ENCODE measurements at regions not wholly inside any gene's neighbourhood (a gene's known extent, or its start where the extent isn't known, plus 50 kb on each side); places are given as distances from the start of the nearest gene placed in this dataset.

GRCh38 chr12:131589221-131589897 lies 121.5 kb upstream of the SFSWAP start:
- TF ChIP-seq POLR2A (IDR thresholded peaks at IDR 0.05; ENCODE audit: extremely low read depth, insufficient read length), result no peak
- TF ChIP-seq MYC (IDR thresholded peaks at IDR 0.05; ENCODE audit: low read depth, low read length), result no peak
- TF ChIP-seq CTCF (IDR thresholded peaks at IDR 0.05; ENCODE audit: low read depth, low read length), result no peak
- TF ChIP-seq MAX (IDR thresholded peaks at IDR 0.05; ENCODE audit: low read depth, low read length), result no peak
- DNase-seq (ENCODE audit: low read depth), result peak; percentile 70
- peak overlapping the region; percentile 17 for H3K4me3 ChIP-seq (ENCODE audit: low read depth, low read length)

GRCh38 chr12:131589966-131590365 lies 120.9 kb upstream of the SFSWAP start:
- DNase-seq (ENCODE audit: low read depth), result peak; percentile 72
- H3K4me3 ChIP-seq (ENCODE audit: low read depth, low read length), result peak overlapping the region; percentile 17

GRCh38 chr12:131591136-131591535 lies 119.8 kb upstream of the SFSWAP start:
- TF ChIP-seq CTCF (IDR thresholded peaks at IDR 0.05; ENCODE audit: low read depth, low read length) (no peak), MAX (IDR thresholded peaks at IDR 0.05; ENCODE audit: low read depth, low read length) (no peak), POLR2A (IDR thresholded peaks at IDR 0.05; ENCODE audit: extremely low read depth, insufficient read length) (no peak), MYC (IDR thresholded peaks at IDR 0.05; ENCODE audit: low read depth, low read length) (no peak)
- H3K4me3 ChIP-seq (ENCODE audit: low read depth, low read length), result no peak overlapping the region
- DNase-seq (ENCODE audit: low read depth), result no peak

More at GRCh38 chr12:131589966-131590365, 120.9 kb upstream of the SFSWAP start:
- TF ChIP-seq POLR2A (IDR thresholded peaks at IDR 0.05; ENCODE audit: extremely low read depth, insufficient read length), result no peak

- DNase-seq (ENCODE audit: low read depth), result no peak
- TF ChIP-seq MAX (IDR thresholded peaks at IDR 0.05; ENCODE audit: low read depth, low read length), result no peak
- no peak overlapping the region for H3K4me3 ChIP-seq (ENCODE audit: low read depth, low read length)
These were observed 118.9 kb upstream of the SFSWAP start for GRCh38 chr12:131591714-131592709.

GRCh38 chr12:131592972-131593371 lies 117.9 kb upstream of the SFSWAP start:
- no peak overlapping the region for H3K4me3 ChIP-seq (ENCODE audit: low read depth, low read length)
- DNase-seq (ENCODE audit: low read depth), result peak; percentile 81
- TF ChIP-seq POLR2A (IDR thresholded peaks at IDR 0.05; ENCODE audit: extremely low read depth, insufficient read length) (no peak), MYC (IDR thresholded peaks at IDR 0.05; ENCODE audit: low read depth, low read length) (no peak)

GRCh38 chr12:131593406-131593805 lies 117.5 kb upstream of the SFSWAP start:
- no peak overlapping the region for H3K4me3 ChIP-seq (ENCODE audit: low read depth, low read length)
- no peak for DNase-seq (ENCODE audit: low read depth)
- TF ChIP-seq MAX (IDR thresholded peaks at IDR 0.05; ENCODE audit: low read depth, low read length) (no peak), POLR2A (IDR thresholded peaks at IDR 0.05; ENCODE audit: extremely low read depth, insufficient read length) (no peak), CTCF (IDR thresholded peaks at IDR 0.05; ENCODE audit: low read depth, low read length) (no peak), MYC (IDR thresholded peaks at IDR 0.05; ENCODE audit: low read depth, low read length) (no peak)

- no peak overlapping the region for H3K4me3 ChIP-seq (ENCODE audit: low read depth, low read length)
- DNase-seq (ENCODE audit: low read depth), result no peak
- TF ChIP-seq MAX (IDR thresholded peaks at IDR 0.05; ENCODE audit: low read depth, low read length), result no peak
- TF ChIP-seq POLR2A (IDR thresholded peaks at IDR 0.05; ENCODE audit: extremely low read depth, insufficient read length), result no peak
- TF ChIP-seq CTCF (IDR thresholded peaks at IDR 0.05; ENCODE audit: low read depth, low read length), result no peak
- TF ChIP-seq MYC (IDR thresholded peaks at IDR 0.05; ENCODE audit: low read depth, low read length), result no peak
These were observed 114.8 kb upstream of the SFSWAP start for GRCh38 chr12:131596115-131596514.

Data from NB4 (cell line).